CD4-positive, alpha-beta T cell treated with Interleukin-6 for 4 hours (primary cell): ENCODE measurements at regions not wholly inside any gene's neighbourhood (a gene's known extent, or its start where the extent isn't known, plus 50 kb on each side); places are given as distances from the start of the nearest gene placed in this dataset.
"Not testable (repeated sequence)": the region's sequence is repeated elsewhere in the genome, so short reads cannot be mapped to it uniquely, and the experiment has no call there.

ENCODE experiments used
- DNase-seq: peaks from one replicate; pipeline ENCODE4 v3.0.0-alpha.2; 2020; ENCODE audit warnings: mixed read lengths

- no peak for DNase-seq
These were observed 1919.8 kb upstream of the AGA start for GRCh38 chr4:179361978-179362486.

DNA sequence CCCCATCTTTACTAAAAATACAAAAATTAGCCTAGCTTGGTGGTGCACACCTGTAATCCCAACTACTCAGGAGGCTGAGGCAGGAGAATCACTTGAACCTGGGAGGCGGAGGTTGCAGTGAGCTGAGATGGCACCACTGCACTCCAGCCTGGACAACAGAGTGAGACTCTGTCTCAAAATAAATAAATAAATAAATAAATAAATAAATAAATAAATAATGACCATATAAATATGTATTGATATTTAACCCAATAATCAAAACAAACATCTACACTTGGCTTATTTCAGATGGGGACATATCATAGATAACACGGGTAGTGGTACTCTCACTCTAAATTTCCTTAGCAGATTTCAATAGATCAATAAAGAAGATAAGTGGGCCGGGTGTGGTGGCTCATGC, 1923.7 kb upstream of the AGA start:
- DNase-seq: not testable (repeated sequence)

- DNase-seq: no peak
These were observed 1930.0 kb upstream of the AGA start for GRCh38 chr4:179372242-179372641.

GRCh38 chr4:179372746-179373145, 1930.5 kb upstream of the AGA start:
- DNase-seq: no peak

DNA sequence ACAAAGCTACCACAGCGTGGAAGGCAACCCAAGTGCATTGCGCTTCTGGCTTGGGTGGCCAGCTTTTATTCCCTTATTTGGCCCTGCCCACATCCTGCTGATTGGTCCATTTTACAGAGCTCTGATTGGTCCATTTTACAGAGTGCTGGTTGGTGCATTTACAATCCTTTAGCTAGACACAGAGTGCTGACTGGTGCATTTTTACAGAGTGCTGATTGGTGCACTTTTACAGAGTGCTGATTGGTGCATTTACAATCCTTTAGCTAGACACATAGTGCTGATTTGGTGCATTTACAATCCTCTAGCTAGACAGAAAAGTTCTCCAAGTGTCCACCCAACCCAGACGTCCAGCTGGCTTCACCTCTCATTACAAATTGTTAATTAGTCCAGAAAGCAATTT, 1936.6 kb upstream of the AGA start:
- DNase-seq: not testable (repeated sequence)

- no peak for DNase-seq
These were observed 1950.5 kb upstream of the AGA start for GRCh38 chr4:179392787-179393186.

DNA sequence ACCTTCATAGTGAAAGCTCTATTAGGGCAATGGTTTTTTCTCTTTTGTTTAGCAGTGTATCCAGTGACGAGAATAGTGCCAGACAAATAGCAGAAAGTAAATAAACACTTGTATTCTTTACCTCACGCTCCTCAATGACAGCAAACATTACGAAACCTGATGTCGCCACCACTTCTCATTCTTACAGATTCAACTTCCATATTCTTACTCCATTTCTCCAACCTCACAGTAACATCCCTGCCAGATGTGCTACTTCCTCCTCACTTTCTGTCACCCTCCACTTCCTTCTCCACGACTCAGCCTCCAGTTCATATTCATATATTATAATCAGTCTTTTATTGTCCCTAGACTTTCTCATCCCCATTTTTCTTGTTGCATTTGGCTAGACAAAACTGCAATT, 1956.2 kb upstream of the AGA start:
- no peak for DNase-seq

- no peak for DNase-seq
These were observed 1957.0 kb upstream of the AGA start for GRCh38 chr4:179399054-179399782.

DNA sequence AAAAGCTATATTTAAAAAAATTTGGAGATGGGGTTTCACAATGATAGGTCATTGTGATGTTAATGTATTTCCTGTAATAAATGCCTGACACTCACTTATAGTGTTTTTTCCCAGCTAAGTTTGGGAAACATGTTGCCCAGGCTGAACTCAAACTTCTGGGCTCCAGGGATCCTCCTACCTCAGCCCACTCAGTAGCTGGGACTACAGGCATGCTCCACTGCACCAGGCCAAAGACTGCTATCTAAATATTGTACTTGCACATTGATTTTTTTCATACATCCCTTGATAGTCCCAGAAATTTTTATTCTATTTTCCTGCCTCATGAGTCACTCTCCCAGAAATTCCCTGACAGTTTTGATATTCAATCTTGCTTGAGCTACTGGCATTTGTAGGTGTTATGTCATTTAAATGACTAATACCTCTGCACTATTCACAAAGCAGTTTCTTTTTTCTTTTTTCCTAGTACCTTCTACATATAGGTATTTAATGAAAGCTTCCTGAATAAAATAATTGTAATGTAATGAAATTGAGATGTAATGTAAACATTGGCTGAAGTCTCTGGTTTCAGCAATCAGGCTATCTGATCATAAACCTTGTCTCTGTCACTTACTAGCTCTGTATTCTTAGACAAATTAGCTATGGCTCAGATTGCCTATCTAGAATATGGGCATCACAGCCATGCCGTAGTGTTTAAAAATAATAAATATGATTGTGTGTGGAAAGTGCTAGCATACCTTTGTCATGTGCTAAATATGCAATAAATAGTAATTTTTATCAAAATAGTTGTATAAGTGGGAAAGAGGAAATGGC, 1973.0 kb upstream of the AGA start:
- no peak for DNase-seq

DNA sequence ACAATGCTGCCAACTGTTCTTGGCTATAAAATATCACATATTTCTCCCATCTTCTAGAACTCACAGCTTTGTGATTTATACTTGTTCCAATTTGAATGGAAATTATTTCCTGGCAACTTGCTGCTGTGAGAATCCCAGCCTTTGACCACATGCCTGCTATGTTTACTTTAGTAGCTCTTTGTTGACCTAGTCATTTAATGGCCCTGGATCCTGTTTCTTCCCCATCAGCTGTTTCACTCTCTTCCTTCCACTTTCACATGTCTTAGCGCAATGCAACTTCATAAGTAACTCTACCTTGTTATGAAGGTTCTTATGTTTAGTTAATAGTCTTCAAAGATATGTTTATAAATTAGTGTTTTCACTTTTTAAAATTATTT, 1973.6 kb upstream of the AGA start:
- DNase-seq: no peak

DNA sequence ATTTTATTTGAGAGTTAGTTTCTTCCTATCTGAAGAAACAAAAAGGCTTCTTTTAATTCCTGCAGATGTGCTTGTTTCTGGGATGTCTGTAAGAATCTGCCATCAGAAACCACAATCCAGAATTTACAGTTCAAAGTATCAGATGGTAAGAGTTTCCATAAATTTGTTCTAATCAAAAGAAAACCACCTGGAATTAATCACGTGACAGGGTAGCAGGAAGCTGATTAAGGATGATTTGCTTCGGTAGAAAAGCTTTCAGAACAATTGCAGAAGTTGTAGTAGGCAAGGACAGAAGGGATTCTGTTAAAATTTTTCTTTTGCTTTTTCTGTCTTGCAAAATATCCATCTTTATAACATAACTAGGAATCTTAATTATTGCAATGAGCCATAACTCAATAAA, 1975.1 kb upstream of the AGA start:
- no peak for DNase-seq

- no peak for DNase-seq
These were observed 1995.7 kb upstream of the AGA start for GRCh38 chr4:179437962-179438361.

DNA sequence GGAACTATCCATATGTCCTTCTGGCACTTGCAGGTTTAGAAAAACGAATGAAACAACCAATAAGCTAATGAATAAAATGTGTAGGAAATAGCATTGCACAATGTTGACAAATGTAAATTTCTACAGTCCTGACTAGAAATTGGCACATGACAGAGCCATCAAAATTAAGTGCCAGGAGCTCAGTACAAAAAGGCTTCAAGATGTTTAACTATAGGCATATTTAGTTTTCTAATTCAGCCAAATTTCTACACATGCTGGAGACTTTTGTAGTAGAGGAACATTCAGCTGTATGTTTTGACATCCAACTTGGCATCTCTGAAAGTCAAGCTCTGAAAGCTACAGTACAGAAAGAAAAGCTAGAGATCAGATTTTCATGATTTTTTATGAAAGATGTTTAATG, 1999.4 kb upstream of the AGA start:
- DNase-seq: no peak

DNA sequence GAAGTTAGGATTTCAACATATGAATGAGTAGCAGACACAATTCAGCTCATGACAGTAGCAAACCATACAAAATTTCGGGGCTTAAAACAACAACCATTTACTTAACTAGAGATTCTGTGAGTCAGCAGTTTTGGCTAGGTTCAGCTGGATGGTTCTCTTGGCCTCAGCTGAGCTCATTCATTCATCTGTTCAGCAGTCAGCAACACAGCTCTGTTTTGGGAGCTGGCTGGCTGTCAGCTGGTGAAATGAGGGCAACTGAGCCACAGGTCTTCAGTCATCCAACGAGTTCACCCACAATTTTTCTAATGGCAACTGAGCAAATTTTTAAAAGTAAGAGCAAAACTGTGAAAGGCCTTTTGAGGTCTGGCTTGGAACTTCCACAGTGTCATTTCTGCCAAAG, 2005.1 kb upstream of the AGA start:
- DNase-seq: no peak

- no peak for DNase-seq
These were observed 2023.0 kb upstream of the AGA start for GRCh38 chr4:179465131-179465797.

DNA sequence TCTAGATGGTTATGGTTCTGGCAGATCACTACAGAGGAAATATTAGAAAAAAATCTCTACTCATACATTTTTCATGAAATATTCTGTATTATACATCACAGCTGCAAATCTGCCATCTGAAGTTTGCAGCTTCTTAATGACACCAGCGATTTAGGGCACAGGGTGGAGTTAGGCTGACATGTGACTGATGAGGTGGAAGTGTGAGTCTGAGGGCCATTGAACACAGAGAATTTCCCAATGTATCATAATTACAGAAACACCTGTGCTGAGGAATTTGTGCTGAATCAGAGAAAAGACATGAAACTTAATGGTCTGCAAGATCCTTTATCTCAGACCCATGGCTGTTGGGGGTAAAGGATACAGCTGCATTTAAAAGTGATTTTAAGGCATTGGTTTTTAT, 2025.6 kb upstream of the AGA start:
- no peak for DNase-seq

- DNase-seq: no peak
These were observed 2029.9 kb upstream of the AGA start for GRCh38 chr4:179472164-179472563.

GRCh38 chr4:179478608-179479007, 2036.4 kb upstream of the AGA start:
- DNase-seq: no peak

DNA sequence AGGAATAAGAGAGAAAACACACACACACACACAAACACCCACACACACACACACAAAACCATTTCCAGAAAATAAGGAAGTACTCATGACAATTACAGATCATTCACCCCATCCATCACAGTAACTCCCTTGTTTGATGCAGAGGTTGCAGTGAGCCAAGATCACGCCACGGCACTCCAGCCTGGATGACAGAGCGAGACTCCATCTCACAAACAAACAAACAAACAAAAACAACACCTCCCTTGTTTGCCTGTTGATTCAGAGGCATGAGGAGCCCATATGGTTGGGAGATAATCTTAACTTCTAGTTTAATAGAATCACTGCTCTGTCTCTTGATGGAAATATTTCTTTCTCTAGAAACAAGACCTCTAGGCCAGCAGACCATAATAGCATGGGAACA, 2043.5 kb upstream of the AGA start:
- DNase-seq: no peak

GRCh38 chr4:179486570-179487335, 2044.5 kb upstream of the AGA start:
- no peak for DNase-seq

- DNase-seq: no peak
These were observed 2050.2 kb upstream of the AGA start for GRCh38 chr4:179492260-179493080.

DNA sequence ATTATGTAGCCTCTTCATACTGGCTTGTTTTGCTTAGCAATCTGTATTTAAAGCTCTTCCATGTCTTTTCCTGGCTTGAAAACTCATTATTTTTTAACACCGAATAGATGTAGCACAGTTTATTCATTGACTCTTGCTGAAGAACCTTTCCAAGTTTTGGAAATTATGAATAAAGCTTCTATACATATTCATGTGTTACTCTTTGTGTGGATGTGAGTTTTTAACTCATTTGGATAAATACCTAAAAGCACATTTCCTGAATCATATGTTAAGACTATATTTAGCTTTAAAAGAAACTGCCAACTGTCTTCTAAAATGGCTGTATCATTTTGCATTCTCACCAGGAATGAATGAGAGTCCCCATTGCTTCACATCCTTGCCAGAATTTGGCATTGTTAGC, 2061.7 kb upstream of the AGA start:
- DNase-seq: no peak
